ENCODE measurements at regions not wholly inside any gene's neighbourhood (a gene's known extent, or its start where the extent isn't known, plus 50 kb on each side); places are given as distances from the start of the nearest gene placed in this dataset.

GRCh38 chr5:51027271-51027670, 356.0 kb upstream of the ISL1 start:
- no peaks in the 10 kb centered on the region for H3K79me2 ChIP-seq (replicated peaks; ENCODE audit: insufficient read depth)
- no peak overlapping the region for H3K4me2 ChIP-seq
- no peaks in the 10 kb centered on the region for H3K4me1 Mint-ChIP-seq
- no peaks in the 10 kb centered on the region for H3K27me3 ChIP-seq (ENCODE audit: insufficient read depth)
- H3K27me3 Mint-ChIP-seq (ENCODE audit: insufficient read depth, low read depth, poor library complexity): no peaks in the 10 kb centered on the region
- no peaks in the 10 kb centered on the region for H3K4me1 ChIP-seq (ENCODE audit: insufficient read depth)
- no peaks in the 10 kb centered on the region for H3K36me3 ChIP-seq (ENCODE audit: insufficient read depth)
- H3F3A ChIP-seq (replicated peaks; ENCODE audit: low read depth): no peaks in the 10 kb centered on the region
- TF ChIP-seq REST (IDR thresholded peaks at IDR 0.05; ENCODE audit: unreplicated experiment) (no peak), POLR2AphosphoS5 (IDR thresholded peaks at IDR 0.05; ENCODE audit: low read depth) (no peak), EZH2 (IDR thresholded peaks at IDR 0.05; ENCODE audit: low read depth, unreplicated experiment) (no peak), NANOG (IDR thresholded peaks at IDR 0.05; ENCODE audit: borderline replicate concordance) (no peak), ZNF114 (CRISPR knock-in tag; IDR thresholded peaks at IDR 0.05) (no peak), STAT1 (IDR thresholded peaks at IDR 0.05; ENCODE audit: unreplicated experiment) (no peak), EZH2phosphoT487 (IDR thresholded peaks at IDR 0.05; ENCODE audit: unreplicated experiment) (no peak), JUNB (IDR thresholded peaks at IDR 0.05; ENCODE audit: unreplicated experiment) (no peak)
- no peaks in the 10 kb centered on the region for H4K20me1 ChIP-seq (replicated peaks; ENCODE audit: insufficient read depth)
- H3K27ac ChIP-seq (ENCODE audit: low read depth): no peak overlapping the region
- no peak overlapping the region for H3K4me3 Mint-ChIP-seq
- no peaks in the 10 kb centered on the region for H3K36me3 Mint-ChIP-seq (ENCODE audit: low read depth)
- H3K27ac Mint-ChIP-seq: no peak overlapping the region
- H3K4me3 ChIP-seq: no peak overlapping the region
- H3K9me2 ChIP-seq (ENCODE audit: insufficient read depth): no peaks in the 10 kb centered on the region; the same call in 1 of the 2 replicates
- DNase-seq (ENCODE audit: low spot score): no peak
- no peak for ATAC-seq
- no peaks in the 10 kb centered on the region; the same call in 2 of the 3 replicates for H3K9me3 Mint-ChIP-seq
- no peak overlapping the region for H2AFZ ChIP-seq

GRCh38 chr5:51028394-51028793, 354.9 kb upstream of the ISL1 start:
- no peak overlapping the region for H3K4me2 ChIP-seq
- DNase-seq (ENCODE audit: low spot score) (no peak), ATAC-seq (no peak)
- no peaks in the 10 kb centered on the region for H3K36me3 Mint-ChIP-seq (ENCODE audit: low read depth)
- no peaks in the 10 kb centered on the region for H3K27me3 ChIP-seq (ENCODE audit: insufficient read depth)
- no peaks in the 10 kb centered on the region for H3F3A ChIP-seq (replicated peaks; ENCODE audit: low read depth)
- H3K4me1 Mint-ChIP-seq: no peaks in the 10 kb centered on the region
- H3K4me3 Mint-ChIP-seq: no peak overlapping the region
- no peak overlapping the region for H2AFZ ChIP-seq
- no peaks in the 10 kb centered on the region for H3K4me1 ChIP-seq (ENCODE audit: insufficient read depth)
- H4K20me1 ChIP-seq (replicated peaks; ENCODE audit: insufficient read depth): no peaks in the 10 kb centered on the region
- no peak overlapping the region for H3K27ac ChIP-seq (ENCODE audit: low read depth)
- H3K27ac Mint-ChIP-seq: no peak overlapping the region
- no peaks in the 10 kb centered on the region for H3K79me2 ChIP-seq (replicated peaks; ENCODE audit: insufficient read depth)
- no peaks in the 10 kb centered on the region; the same call in 2 of the 3 replicates for H3K9me3 Mint-ChIP-seq
- H3K9me2 ChIP-seq (ENCODE audit: insufficient read depth): no peaks in the 10 kb centered on the region; the same call in 1 of the 2 replicates
- H3K36me3 ChIP-seq (ENCODE audit: insufficient read depth): no peaks in the 10 kb centered on the region
- no peak overlapping the region for H3K4me3 ChIP-seq
- no peaks in the 10 kb centered on the region for H3K27me3 Mint-ChIP-seq (ENCODE audit: insufficient read depth, low read depth, poor library complexity)
- TF ChIP-seq EZH2 (IDR thresholded peaks at IDR 0.05; ENCODE audit: low read depth, unreplicated experiment): no peak
- TF ChIP-seq CREB1 (CRISPR knock-in tag; IDR thresholded peaks at IDR 0.05; ENCODE audit: low read depth): no peak
- TF ChIP-seq REST (IDR thresholded peaks at IDR 0.05; ENCODE audit: unreplicated experiment): no peak
- no peak for TF ChIP-seq ZNF331 (CRISPR knock-in tag; IDR thresholded peaks at IDR 0.05; ENCODE audit: low read depth)
- TF ChIP-seq CTCF (conservative IDR thresholded peaks at IDR 0.05; ENCODE audit: low read depth in 2 of 2): no peak
- TF ChIP-seq ETS1 (IDR thresholded peaks at IDR 0.05): no peak

Data from GM23338 (cell line).